Astrocyte of the spinal cord (primary cell): ENCODE measurements at regions not wholly inside any gene's neighbourhood (a gene's known extent, or its start where the extent isn't known, plus 50 kb on each side); places are given as distances from the start of the nearest gene placed in this dataset.

Source experiments
- DNase-seq: peaks from one replicate; pipeline ENCODE4 v3.0.0; 2011; ENCODE audit warnings: low read depth, low spot score
- H3K4me3 ChIP-seq: 2 replicates; pipeline ENCODE4 v1.5.1; 2011; ENCODE audit warnings: low read depth, mild to moderate bottlenecking, low read length, moderate library complexity
- CTCF ChIP-seq: IDR thresholded peaks from 2 replicates; pipeline ENCODE4 v1.5.1; 2012; ENCODE audit warnings: low read depth, mild to moderate bottlenecking, low read length, inconsistent platforms
- in situ Hi-C: cut with HindIII; loops from 2 replicates; pipeline ENCODE4 v1.10.0; 2017; ENCODE audit warnings: low sequenced_read_pairs

GRCh38 chr17:36728030-36728991, 126.9 kb downstream of the MRM1 start:
- in situ Hi-C loops, result no loop called here
- no peak for TF ChIP-seq CTCF
- no peak overlapping the region for H3K4me3 ChIP-seq
- DNase-seq, result no peak

- no peak for DNase-seq
- no peak overlapping the region for H3K4me3 ChIP-seq
- in situ Hi-C loops, result no loop called here
- TF ChIP-seq CTCF, result no peak
These were observed 128.9 kb downstream of the MRM1 start for GRCh38 chr17:36730095-36730808.

- no peak for DNase-seq
- in situ Hi-C loops, result no loop called here
- H3K4me3 ChIP-seq, result no peak overlapping the region
- no peak for TF ChIP-seq CTCF
These were observed 129.6 kb downstream of the MRM1 start for GRCh38 chr17:36730857-36731490.

GRCh38 chr17:36731811-36732210, 130.4 kb downstream of the MRM1 start:
- no peak for TF ChIP-seq CTCF
- H3K4me3 ChIP-seq, result no peak overlapping the region
- DNase-seq, result no peak
- in situ Hi-C loops, result no loop called here

- DNase-seq, result no peak
- in situ Hi-C loops, result no loop called here
- no peak overlapping the region for H3K4me3 ChIP-seq
- no peak for TF ChIP-seq CTCF
These were observed 131.0 kb downstream of the MRM1 start for GRCh38 chr17:36732351-36732750.
